ENCODE measurements at regions not wholly inside any gene's neighbourhood (a gene's known extent, or its start where the extent isn't known, plus 50 kb on each side); places are given as distances from the start of the nearest gene placed in this dataset.

GRCh38 chr4:152258391-152258790 lies 277.5 kb downstream of the FBXW7 start:
- TF ChIP-seq POLR2A (IDR thresholded peaks at IDR 0.05; ENCODE audit: low read depth, low read length) (no peak), TAF1 (IDR thresholded peaks at IDR 0.05; ENCODE audit: low read depth, low read length) (no peak), POLR2AphosphoS5 (IDR thresholded peaks at IDR 0.05; ENCODE audit: low read depth, low read length) (no peak), SPI1 (IDR thresholded peaks at IDR 0.05; ENCODE audit: low read depth, low read length) (no peak)

All from GM12891 (cell line).